ENCODE measurements at regions not wholly inside any gene's neighbourhood (a gene's known extent, or its start where the extent isn't known, plus 50 kb on each side); places are given as distances from the start of the nearest gene placed in this dataset.

GRCh38 chr16:76947749-76948148 is 243.2 kb upstream of the MON1B start:
- H3K4me3 Mint-ChIP-seq (ENCODE audit: low read depth) = no peak overlapping the region
- no peak overlapping the region for H3K27ac Mint-ChIP-seq
- intact Hi-C loops (cut with micrococcal nuclease) = no loop called here
- H3K9me3 Mint-ChIP-seq = peaks cover 10% of the 10 kb centered on the region
- no peak for DNase-seq (ENCODE audit: low spot score)
- H3K36me3 Mint-ChIP-seq (ENCODE audit: low read depth) = no peaks in the 10 kb centered on the region
- H3K4me1 Mint-ChIP-seq (ENCODE audit: low read depth) = peaks cover 2% of the 10 kb centered on the region
- H3K27me3 Mint-ChIP-seq (ENCODE audit: low read depth) = no peaks in the 10 kb centered on the region

- no peaks in the 10 kb centered on the region for H3K27me3 Mint-ChIP-seq (ENCODE audit: low read depth)
- no peaks in the 10 kb centered on the region for H3K36me3 Mint-ChIP-seq (ENCODE audit: low read depth)
- peaks cover 8% of the 10 kb centered on the region for H3K9me3 Mint-ChIP-seq
- DNase-seq (ENCODE audit: low spot score) = no peak
- H3K27ac Mint-ChIP-seq = no peak overlapping the region
- H3K4me1 Mint-ChIP-seq (ENCODE audit: low read depth) = no peaks in the 10 kb centered on the region
- H3K4me3 Mint-ChIP-seq (ENCODE audit: low read depth) = no peak overlapping the region
- intact Hi-C loops (cut with micrococcal nuclease) = no loop called here
Observed at GRCh38 chr16:76955629-76956028, 235.4 kb upstream of the MON1B start.

GRCh38 chr16:76956394-76956793 is 234.6 kb upstream of the MON1B start:
- DNase-seq (ENCODE audit: low spot score) = no peak
- Mint-ChIP-seq H3K9me3 (peaks cover 3% of the 10 kb centered on the region), H3K4me3 (ENCODE audit: low read depth) (no peak overlapping the region), H3K4me1 (ENCODE audit: low read depth) (no peaks in the 10 kb centered on the region), H3K36me3 (ENCODE audit: low read depth) (no peaks in the 10 kb centered on the region), H3K27me3 (ENCODE audit: low read depth) (no peaks in the 10 kb centered on the region), H3K27ac (no peak overlapping the region)
- intact Hi-C loops (cut with micrococcal nuclease) = no loop called here

- Mint-ChIP-seq H3K27ac (no peak overlapping the region), H3K4me1 (ENCODE audit: low read depth) (no peaks in the 10 kb centered on the region), H3K36me3 (ENCODE audit: low read depth) (no peaks in the 10 kb centered on the region), H3K4me3 (ENCODE audit: low read depth) (no peak overlapping the region), H3K9me3 (peaks cover 3% of the 10 kb centered on the region), H3K27me3 (ENCODE audit: low read depth) (no peaks in the 10 kb centered on the region)
- intact Hi-C loops (cut with micrococcal nuclease) = no loop called here
- no peak for DNase-seq (ENCODE audit: low spot score)
Observed at GRCh38 chr16:76956841-76957240, 234.1 kb upstream of the MON1B start.

GRCh38 chr16:76959166-76959565 is 231.8 kb upstream of the MON1B start:
- no peak overlapping the region for H3K4me3 Mint-ChIP-seq (ENCODE audit: low read depth)
- H3K4me1 Mint-ChIP-seq (ENCODE audit: low read depth) = no peaks in the 10 kb centered on the region
- intact Hi-C loops (cut with micrococcal nuclease) = no loop called here
- no peak for DNase-seq (ENCODE audit: low spot score)
- no peak overlapping the region for H3K27ac Mint-ChIP-seq
- no peaks in the 10 kb centered on the region for H3K27me3 Mint-ChIP-seq (ENCODE audit: low read depth)
- H3K9me3 Mint-ChIP-seq = peaks cover 3% of the 10 kb centered on the region
- H3K36me3 Mint-ChIP-seq (ENCODE audit: low read depth) = no peaks in the 10 kb centered on the region

GRCh38 chr16:76963614-76964315 is 227.2 kb upstream of the MON1B start:
- Mint-ChIP-seq H3K36me3 (ENCODE audit: low read depth) (no peaks in the 10 kb centered on the region), H3K27me3 (ENCODE audit: low read depth) (peaks cover 3% of the 10 kb centered on the region), H3K9me3 (no peaks in the 10 kb centered on the region), H3K4me3 (ENCODE audit: low read depth) (no peak overlapping the region), H3K4me1 (ENCODE audit: low read depth) (no peaks in the 10 kb centered on the region), H3K27ac (no peak overlapping the region)
- DNase-seq (ENCODE audit: low spot score) = no peak
- intact Hi-C loops (cut with micrococcal nuclease) = no loop called here

- Mint-ChIP-seq H3K36me3 (ENCODE audit: low read depth) (no peaks in the 10 kb centered on the region), H3K4me1 (ENCODE audit: low read depth) (no peaks in the 10 kb centered on the region), H3K27ac (no peak overlapping the region), H3K9me3 (no peaks in the 10 kb centered on the region), H3K27me3 (ENCODE audit: low read depth) (peaks cover 3% of the 10 kb centered on the region), H3K4me3 (ENCODE audit: low read depth) (no peak overlapping the region)
- intact Hi-C loops (cut with micrococcal nuclease) = no loop called here
- no peak for DNase-seq (ENCODE audit: low spot score)
Observed at GRCh38 chr16:76964464-76965154, 226.4 kb upstream of the MON1B start.

- Mint-ChIP-seq H3K4me1 (ENCODE audit: low read depth) (no peaks in the 10 kb centered on the region), H3K27ac (no peak overlapping the region), H3K9me3 (no peaks in the 10 kb centered on the region), H3K27me3 (ENCODE audit: low read depth) (peaks cover 8% of the 10 kb centered on the region), H3K4me3 (ENCODE audit: low read depth) (no peak overlapping the region), H3K36me3 (ENCODE audit: low read depth) (no peaks in the 10 kb centered on the region)
- DNase-seq (ENCODE audit: low spot score) = no peak
- intact Hi-C loops (cut with micrococcal nuclease) = no loop called here
Observed at GRCh38 chr16:76970087-76970744, 220.8 kb upstream of the MON1B start.

GRCh38 chr16:76970745-76971099 is 220.3 kb upstream of the MON1B start:
- H3K36me3 Mint-ChIP-seq (ENCODE audit: low read depth) = no peaks in the 10 kb centered on the region
- no peak for DNase-seq (ENCODE audit: low spot score)
- intact Hi-C loops (cut with micrococcal nuclease) = no loop called here
- H3K4me1 Mint-ChIP-seq (ENCODE audit: low read depth) = no peaks in the 10 kb centered on the region
- H3K9me3 Mint-ChIP-seq = no peaks in the 10 kb centered on the region
- H3K27ac Mint-ChIP-seq = no peak overlapping the region
- no peak overlapping the region for H3K4me3 Mint-ChIP-seq (ENCODE audit: low read depth)
- peaks cover 8% of the 10 kb centered on the region for H3K27me3 Mint-ChIP-seq (ENCODE audit: low read depth)

- H3K4me3 Mint-ChIP-seq (ENCODE audit: low read depth) = no peak overlapping the region
Observed at GRCh38 chr16:76976101-76976500, 214.9 kb upstream of the MON1B start.

GRCh38 chr16:76976756-76977155 is 214.2 kb upstream of the MON1B start:
- intact Hi-C loops (cut with micrococcal nuclease) = loop anchor here (1.0 kb wide), 1 partner anchor 44 kb away; no protein-coding TSS in a partner anchor
- H3K4me3 Mint-ChIP-seq (ENCODE audit: low read depth) = no peak overlapping the region
- H3K9me3 Mint-ChIP-seq = no peaks in the 10 kb centered on the region
- peaks cover 3% of the 10 kb centered on the region for H3K4me1 Mint-ChIP-seq (ENCODE audit: low read depth)
- DNase-seq (ENCODE audit: low spot score) = no peak
- H3K27ac Mint-ChIP-seq = no peak overlapping the region
- H3K36me3 Mint-ChIP-seq (ENCODE audit: low read depth) = no peaks in the 10 kb centered on the region
- H3K27me3 Mint-ChIP-seq (ENCODE audit: low read depth) = peaks cover 5% of the 10 kb centered on the region

More at GRCh38 chr16:76976101-76976500, 214.9 kb upstream of the MON1B start:
- Mint-ChIP-seq H3K9me3 (no peaks in the 10 kb centered on the region), H3K4me1 (ENCODE audit: low read depth) (peaks cover 3% of the 10 kb centered on the region), H3K27ac (no peak overlapping the region), H3K36me3 (ENCODE audit: low read depth) (no peaks in the 10 kb centered on the region), H3K27me3 (ENCODE audit: low read depth) (peaks cover 7% of the 10 kb centered on the region)
- intact Hi-C loops (cut with micrococcal nuclease) = loop anchor here (1.0 kb wide), 1 partner anchor 44 kb away; no protein-coding TSS in a partner anchor
- no peak for DNase-seq (ENCODE audit: low spot score)

GRCh38 chr16:76984196-76984595 is 206.8 kb upstream of the MON1B start:
- Mint-ChIP-seq H3K4me3 (ENCODE audit: low read depth) (no peak overlapping the region), H3K9me3 (no peaks in the 10 kb centered on the region), H3K27ac (no peak overlapping the region), H3K4me1 (ENCODE audit: low read depth) (no peaks in the 10 kb centered on the region), H3K27me3 (ENCODE audit: low read depth) (no peaks in the 10 kb centered on the region), H3K36me3 (ENCODE audit: low read depth) (no peaks in the 10 kb centered on the region)
- intact Hi-C loops (cut with micrococcal nuclease) = no loop called here
- no peak for DNase-seq (ENCODE audit: low spot score)

GRCh38 chr16:76985392-76986045 is 205.5 kb upstream of the MON1B start:
- H3K4me1 Mint-ChIP-seq (ENCODE audit: low read depth) = no peaks in the 10 kb centered on the region
- intact Hi-C loops (cut with micrococcal nuclease) = no loop called here
- H3K36me3 Mint-ChIP-seq (ENCODE audit: low read depth) = no peaks in the 10 kb centered on the region
- no peaks in the 10 kb centered on the region for H3K9me3 Mint-ChIP-seq
- H3K27ac Mint-ChIP-seq = no peak overlapping the region
- H3K4me3 Mint-ChIP-seq (ENCODE audit: low read depth) = no peak overlapping the region
- H3K27me3 Mint-ChIP-seq (ENCODE audit: low read depth) = no peaks in the 10 kb centered on the region
- no peak for DNase-seq (ENCODE audit: low spot score)

Data from activated T-helper 2 cell treated with anti-CD3 and anti-CD28 coated beads, Interferon-gamma antibody, Interleukin-2, Interleukin-4, amounts not matched to agents 10 μg/mL and 5 μg/mL and 100 μg/mL, durations not matched to agents 14 hours and 24 hours and 36 hours (primary cell).